ENCODE measurements at regions not wholly inside any gene's neighbourhood (a gene's known extent, or its start where the extent isn't known, plus 50 kb on each side); places are given as distances from the start of the nearest gene placed in this dataset.
"Not testable (repeated sequence)": the region's sequence is repeated elsewhere in the genome, so short reads cannot be mapped to it uniquely, and the experiment has no call there.

- no peak for FAIRE-seq
- no peak for TF ChIP-seq CTCF (IDR thresholded peaks at IDR 0.05; ENCODE audit: insufficient read depth, missing control alignments)
- DNase-seq (ENCODE audit: insufficient read length, low spot score) = no peak
Observed at GRCh38 chr2:109049022-109049421, 60.0 kb upstream of the EDAR start.

GRCh38 chr2:109048163-109048562, 59.1 kb upstream of the EDAR start:
- DNase-seq (ENCODE audit: insufficient read length, low spot score) = no peak

GRCh38 chr2:109047569-109047968, 58.5 kb upstream of the EDAR start:
- not testable (repeated sequence) for DNase-seq (ENCODE audit: insufficient read length, low spot score); FAIRE-seq

More at GRCh38 chr2:109048163-109048562, 59.1 kb upstream of the EDAR start:
- no peak for FAIRE-seq
- TF ChIP-seq CTCF (IDR thresholded peaks at IDR 0.05; ENCODE audit: insufficient read depth, missing control alignments) = no peak

GRCh38 chr2:109046925-109047508, 58.0 kb upstream of the EDAR start:
- no peak for FAIRE-seq
- no peak for TF ChIP-seq CTCF (IDR thresholded peaks at IDR 0.05; ENCODE audit: insufficient read depth, missing control alignments)
- DNase-seq (ENCODE audit: insufficient read length, low spot score) = no peak

GRCh38 chr2:109045505-109045904, 56.5 kb upstream of the EDAR start:
- DNase-seq (ENCODE audit: insufficient read length, low spot score) = no peak
- TF ChIP-seq CTCF (IDR thresholded peaks at IDR 0.05; ENCODE audit: insufficient read depth, missing control alignments) = no peak
- FAIRE-seq = no peak

- FAIRE-seq (no peak), DNase-seq (ENCODE audit: insufficient read length, low spot score) (no peak)
- TF ChIP-seq CTCF (IDR thresholded peaks at IDR 0.05; ENCODE audit: insufficient read depth, missing control alignments) = no peak
Observed at GRCh38 chr2:109038992-109039391, 50.0 kb upstream of the EDAR start.

Data from D721Med (cell line).